GM12878 (cell line): ENCODE measurements at regions not wholly inside any gene's neighbourhood (a gene's known extent, or its start where the extent isn't known, plus 50 kb on each side); places are given as distances from the start of the nearest gene placed in this dataset.

Experiments used
- ATAC-seq: fragments of 200-7000 bp; cut with Tn5 transposase; 3 replicates; pipeline ENCODE4 v1.9.1; 2020; ENCODE audit warnings: mild to moderate bottlenecking, moderate library complexity
- BruUV-seq: library from RNA; stranded (reverse); fragments of 400-500 nt; replicated peaks from 2 replicates; lab custom pipeline; 2021; lab: Mats Ljungman, UMichigan
- CTCF ChIA-PET: fragments of 300-600 bp; sonication (Branson Sonifier 250); formaldehyde crosslinking; extraction: SDS; loops from one replicate; lab custom pipeline; 2021; ENCODE audit warnings: inconsistent platforms; lab: Yijun Ruan, JAX
- POLR2A ChIA-PET: fragments of 350-600 bp; formaldehyde crosslinking; extraction: SDS; loops from one replicate; lab custom pipeline; 2021; ENCODE audit warnings: inconsistent platforms; lab: Charles Lee
- RAD21 ChIA-PET: fragments of 300-600 bp; sonication (Branson Sonifier 250); formaldehyde crosslinking; loops from one replicate; lab custom pipeline; 2023; ENCODE audit warnings: antibody characterized with exemption; ENCODE audit not compliant: unreplicated experiment; lab: Charles Lee
- SMC1A ChIA-PET: fragments of 300-600 bp; sonication (Branson Sonifier 250); formaldehyde crosslinking; loops from one replicate; lab custom pipeline; 2023; ENCODE audit not compliant: unreplicated experiment, uncharacterized antibody; lab: Charles Lee
- DNase-seq: peaks from one replicate; pipeline ENCODE4 v3.0.0-alpha.2; 2011; ENCODE audit warnings: low read depth, low spot score
- FAIRE-seq: peaks from 3 replicates; lab custom pipeline; 2011; peaks lifted over from hg19 to GRCh38; lab: Jason Lieb, UNC
- H2AFZ ChIP-seq: 2 replicates; pipeline ENCODE4 v1.6.0; 2011; ENCODE audit warnings: low read depth, low read length, control low read depth; ENCODE audit not compliant: control insufficient read depth
- H3K27ac ChIP-seq: 2 replicates; pipeline ENCODE4 v1.5.1; 2011; ENCODE audit warnings: control low read depth; ENCODE audit not compliant: control insufficient read depth, insufficient read depth
- H3K27me3 ChIP-seq, 2 experiments: replicated peaks in 1 of 2; 2 replicates each; pipeline versions ENCODE4 v1.6.0 to v1.6.1; 2011; ENCODE audit warnings: low read length in 1 of 2; ENCODE audit not compliant: control insufficient read depth in 2 of 2, insufficient read depth in 2 of 2
- H3K36me3 ChIP-seq, 2 experiments: 2 replicates each; pipeline ENCODE4 v1.5.1; 2011; ENCODE audit warnings: low read length in 1 of 2; ENCODE audit not compliant: control insufficient read depth in 2 of 2, insufficient read depth in 2 of 2
- H3K4me1 ChIP-seq: 2 replicates; pipeline ENCODE4 v1.6.1; 2011; ENCODE audit warnings: mild to moderate bottlenecking, low read length, moderate library complexity, mixed read lengths; ENCODE audit not compliant: control insufficient read depth, insufficient read depth
- H3K4me2 ChIP-seq: 2 replicates; pipeline ENCODE4 v1.6.0; 2011; ENCODE audit warnings: control low read depth; ENCODE audit not compliant: control insufficient read depth, insufficient read depth
- H3K4me3 ChIP-seq: fragments of 200-600 bp; sonication (generic); 2 replicates; pipeline ENCODE4 v1.5.1; 2016
- H3K79me2 ChIP-seq: 2 replicates; pipeline ENCODE4 v1.6.0; 2011; ENCODE audit warnings: low read length; ENCODE audit not compliant: control insufficient read depth, insufficient read depth
- H3K9ac ChIP-seq: 2 replicates; pipeline ENCODE4 v1.8.0; 2011; ENCODE audit warnings: low read length, control low read depth, mixed read lengths; ENCODE audit not compliant: control insufficient read depth, insufficient read depth
- H3K9me3 ChIP-seq: replicated peaks from 3 replicates; pipeline ENCODE4 v1.5.1; 2011; ENCODE audit warnings: mild to moderate bottlenecking, low read length; ENCODE audit not compliant: control insufficient read depth, insufficient read depth
- H4K20me1 ChIP-seq: 2 replicates; pipeline ENCODE4 v1.6.0; 2011; ENCODE audit not compliant: control insufficient read depth, insufficient read depth
- ESRRA ChIP-seq: IDR thresholded peaks from 2 replicates; pipeline ENCODE4 v1.6.1; 2012; ENCODE audit warnings: mild to moderate bottlenecking, low read length, improper control_type of control experiment
- FOXK2 ChIP-seq: fragments of 450-650 bp; IDR thresholded peaks from 2 replicates; pipeline ENCODE4 v1.6.1; 2017; ENCODE audit warnings: mild to moderate bottlenecking, moderate library complexity
- SIX5 ChIP-seq: IDR thresholded peaks from 2 replicates; pipeline ENCODE4 v1.6.1; 2011; ENCODE audit warnings: mild to moderate bottlenecking, low read depth, low read length, moderate library complexity; ENCODE audit not compliant: severe bottlenecking
- ZBTB33 ChIP-seq: fragments of 450-650 bp; IDR thresholded peaks from 2 replicates; pipeline ENCODE4 v1.6.1; 2017; ENCODE audit warnings: mild to moderate bottlenecking
- ZNF24 ChIP-seq: fragments of 450-650 bp; IDR thresholded peaks from 2 replicates; pipeline ENCODE4 v1.6.1; 2017; ENCODE audit warnings: antibody characterized with exemption, mild to moderate bottlenecking
- WGBS: methylation state at CpG from one replicate; pipeline ENCODE4 v1.1.6; 2016; ENCODE audit warnings: low lambda C conversion rate; ENCODE audit not compliant: insufficient replicate concordance, insufficient coverage; ENCODE audit errors: missing lambda C conversion rate; 5-methylcytosine and 5-hydroxymethylcytosine counted together
- in situ Hi-C: fragments of 300-500 bp; cut with MboI; formaldehyde crosslinking; loops from 9 replicates; pipeline ENCODE4 v1.14.3; 2018; ENCODE audit warnings: mixed read lengths
- intact Hi-C: fragments of 100-400 bp; cut with micrococcal nuclease; formaldehyde crosslinking; loops from one replicate; pipeline ENCODE4 v1.14.2; 2022; ENCODE audit not compliant: unreplicated experiment
- TF ChIP-seq, protein P1 (sequence below): fragments of 450-650 bp; IDR thresholded peaks from 2 replicates; pipeline ENCODE4 v1.6.1; 2016; ENCODE audit warnings: mild to moderate bottlenecking

- in situ Hi-C loops (no loop called here), intact Hi-C loops (no loop called here)
- no peaks in the 10 kb centered on the region; the same call in 2 of the 3 replicates for H3K9me3 ChIP-seq
- ATAC-seq (no peak), FAIRE-seq (no peak), DNase-seq (no peak)
- ChIA-PET POLR2A (no interaction called here), SMC1A (interaction anchor here (0.7 to 1.0 kb wide), 3 partner anchors 10 to 1355 kb away, joined by 3 read pairs; no protein-coding TSS in a partner anchor), RAD21 (no interaction called here), CTCF (interaction anchor here (1.2 kb wide), 1 partner anchor 31 kb away, joined by 3 read pairs; no protein-coding TSS in a partner anchor)
- H3K4me3 ChIP-seq, result no peak overlapping the region
- no peak overlapping the region for H3K9ac ChIP-seq
- no peaks in the 10 kb centered on the region for H3K4me1 ChIP-seq
- H3K4me2 ChIP-seq, result no peak overlapping the region
- no peaks in the 10 kb centered on the region for H3K27me3 ChIP-seq
- no peaks in the 10 kb centered on the region for H3K79me2 ChIP-seq
- no peaks in the 10 kb centered on the region for H3K36me3 ChIP-seq
- no peak overlapping the region for H2AFZ ChIP-seq
- H3K27ac ChIP-seq, result no peak overlapping the region
- H4K20me1 ChIP-seq, result no peaks in the 10 kb centered on the region
- TF ChIP-seq ESRRA, result no peak
- TF ChIP-seq, protein P1, sequence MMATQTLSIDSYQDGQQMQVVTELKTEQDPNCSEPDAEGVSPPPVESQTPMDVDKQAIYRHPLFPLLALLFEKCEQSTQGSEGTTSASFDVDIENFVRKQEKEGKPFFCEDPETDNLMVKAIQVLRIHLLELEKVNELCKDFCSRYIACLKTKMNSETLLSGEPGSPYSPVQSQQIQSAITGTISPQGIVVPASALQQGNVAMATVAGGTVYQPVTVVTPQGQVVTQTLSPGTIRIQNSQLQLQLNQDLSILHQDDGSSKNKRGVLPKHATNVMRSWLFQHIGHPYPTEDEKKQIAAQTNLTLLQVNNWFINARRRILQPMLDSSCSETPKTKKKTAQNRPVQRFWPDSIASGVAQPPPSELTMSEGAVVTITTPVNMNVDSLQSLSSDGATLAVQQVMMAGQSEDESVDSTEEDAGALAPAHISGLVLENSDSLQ, result no peak
- TF ChIP-seq ZNF24, result no peak
- no peak for TF ChIP-seq ZBTB33
- no peak for TF ChIP-seq FOXK2
- no peak for TF ChIP-seq SIX5
- TF ChIP-seq, all 136 proteins: peak for 0
- 0% methylated on average over 2 of the region's 2 CpGs for WGBS
- BruUV-seq, result no TSS peak
Observed at GRCh38 chr3:30273304-30274072, 332.9 kb upstream of the TGFBR2 start.
